Keratinocyte (primary cell): ENCODE measurements at regions not wholly inside any gene's neighbourhood (a gene's known extent, or its start where the extent isn't known, plus 50 kb on each side); places are given as distances from the start of the nearest gene placed in this dataset.

Source experiments
- EZH2 ChIP-seq: IDR thresholded peaks from one replicate; pipeline ENCODE4 v1.6.1; 2012; ENCODE audit warnings: inconsistent platforms, mild to moderate bottlenecking, low read length, moderate library complexity
- TF ChIP-seq, protein P1 (sequence below), 3 experiments: IDR thresholded peaks in 1 of 3; conservative IDR thresholded peaks in 1 of 3; optimal IDR thresholded peaks in 1 of 3; 2 replicates in 2 of 3; 3 replicates in 1 of 3; pipeline versions ENCODE3 to v1.5.1; 2011; ENCODE audit warnings: low read length in 3 of 3, mild to moderate bottlenecking in 3 of 3, moderate library complexity in 2 of 3, control low read depth in 1 of 3, inconsistent platforms in 1 of 3; ENCODE audit not compliant: insufficient read depth in 2 of 3; ENCODE audit errors: extremely low read depth in 1 of 3

GRCh38 chr10:107546986-107547385, 382.5 kb upstream of the SORCS1 start:
- TF ChIP-seq, protein P1, sequence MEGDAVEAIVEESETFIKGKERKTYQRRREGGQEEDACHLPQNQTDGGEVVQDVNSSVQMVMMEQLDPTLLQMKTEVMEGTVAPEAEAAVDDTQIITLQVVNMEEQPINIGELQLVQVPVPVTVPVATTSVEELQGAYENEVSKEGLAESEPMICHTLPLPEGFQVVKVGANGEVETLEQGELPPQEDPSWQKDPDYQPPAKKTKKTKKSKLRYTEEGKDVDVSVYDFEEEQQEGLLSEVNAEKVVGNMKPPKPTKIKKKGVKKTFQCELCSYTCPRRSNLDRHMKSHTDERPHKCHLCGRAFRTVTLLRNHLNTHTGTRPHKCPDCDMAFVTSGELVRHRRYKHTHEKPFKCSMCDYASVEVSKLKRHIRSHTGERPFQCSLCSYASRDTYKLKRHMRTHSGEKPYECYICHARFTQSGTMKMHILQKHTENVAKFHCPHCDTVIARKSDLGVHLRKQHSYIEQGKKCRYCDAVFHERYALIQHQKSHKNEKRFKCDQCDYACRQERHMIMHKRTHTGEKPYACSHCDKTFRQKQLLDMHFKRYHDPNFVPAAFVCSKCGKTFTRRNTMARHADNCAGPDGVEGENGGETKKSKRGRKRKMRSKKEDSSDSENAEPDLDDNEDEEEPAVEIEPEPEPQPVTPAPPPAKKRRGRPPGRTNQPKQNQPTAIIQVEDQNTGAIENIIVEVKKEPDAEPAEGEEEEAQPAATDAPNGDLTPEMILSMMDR (optimal IDR thresholded peaks at IDR 0.05 in 1 of 3, IDR thresholded peaks at IDR 0.05 in 1 of 3, conservative IDR thresholded peaks at IDR 0.05 in 1 of 3; ENCODE audit: extremely low read depth in 1 of 3, insufficient read depth in 2 of 3, low read length in 3 of 3), result no peak
- TF ChIP-seq EZH2, result no peak
